ENCODE measurements at regions not wholly inside any gene's neighbourhood (a gene's known extent, or its start where the extent isn't known, plus 50 kb on each side); places are given as distances from the start of the nearest gene placed in this dataset.

DNA sequence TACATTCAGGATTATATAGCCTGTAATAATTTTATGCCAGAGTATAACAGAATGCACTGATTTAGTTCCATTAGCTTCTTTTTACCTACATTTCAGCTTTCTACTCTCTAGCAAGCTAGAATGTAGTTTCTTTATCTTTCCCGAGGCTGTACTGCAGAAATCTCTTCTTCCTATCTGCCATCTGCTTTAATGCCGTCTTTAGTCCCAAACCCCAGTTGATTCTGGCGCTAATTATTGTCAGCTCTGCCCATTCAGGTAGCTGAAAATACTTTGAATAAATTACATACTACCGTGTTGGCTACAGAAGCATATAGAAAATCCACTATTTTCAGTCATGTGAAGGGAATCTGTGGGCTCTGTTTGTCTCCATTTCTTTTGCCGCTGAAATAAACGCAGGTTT lies 706.7 kb downstream of the NTRK3 start:
- no peak for TF ChIP-seq REST (IDR thresholded peaks at IDR 0.05; ENCODE audit: unreplicated experiment)
- no peak for TF ChIP-seq ZNF331 (CRISPR knock-in tag; IDR thresholded peaks at IDR 0.05; ENCODE audit: low read depth)
- TF ChIP-seq POLR2AphosphoS5 (IDR thresholded peaks at IDR 0.05; ENCODE audit: low read depth): no peak
- no peak for TF ChIP-seq NANOG (IDR thresholded peaks at IDR 0.05; ENCODE audit: borderline replicate concordance)
- TF ChIP-seq, protein P1, sequence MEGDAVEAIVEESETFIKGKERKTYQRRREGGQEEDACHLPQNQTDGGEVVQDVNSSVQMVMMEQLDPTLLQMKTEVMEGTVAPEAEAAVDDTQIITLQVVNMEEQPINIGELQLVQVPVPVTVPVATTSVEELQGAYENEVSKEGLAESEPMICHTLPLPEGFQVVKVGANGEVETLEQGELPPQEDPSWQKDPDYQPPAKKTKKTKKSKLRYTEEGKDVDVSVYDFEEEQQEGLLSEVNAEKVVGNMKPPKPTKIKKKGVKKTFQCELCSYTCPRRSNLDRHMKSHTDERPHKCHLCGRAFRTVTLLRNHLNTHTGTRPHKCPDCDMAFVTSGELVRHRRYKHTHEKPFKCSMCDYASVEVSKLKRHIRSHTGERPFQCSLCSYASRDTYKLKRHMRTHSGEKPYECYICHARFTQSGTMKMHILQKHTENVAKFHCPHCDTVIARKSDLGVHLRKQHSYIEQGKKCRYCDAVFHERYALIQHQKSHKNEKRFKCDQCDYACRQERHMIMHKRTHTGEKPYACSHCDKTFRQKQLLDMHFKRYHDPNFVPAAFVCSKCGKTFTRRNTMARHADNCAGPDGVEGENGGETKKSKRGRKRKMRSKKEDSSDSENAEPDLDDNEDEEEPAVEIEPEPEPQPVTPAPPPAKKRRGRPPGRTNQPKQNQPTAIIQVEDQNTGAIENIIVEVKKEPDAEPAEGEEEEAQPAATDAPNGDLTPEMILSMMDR (conservative IDR thresholded peaks at IDR 0.05; ENCODE audit: low read depth in 2 of 2): no peak
- TF ChIP-seq EZH2 (IDR thresholded peaks at IDR 0.05; ENCODE audit: low read depth, unreplicated experiment): no peak
- TF ChIP-seq ZNF114 (CRISPR knock-in tag; IDR thresholded peaks at IDR 0.05): no peak
- no peak for TF ChIP-seq EZH2phosphoT487 (IDR thresholded peaks at IDR 0.05; ENCODE audit: unreplicated experiment)
- TF ChIP-seq CREB1 (CRISPR knock-in tag; IDR thresholded peaks at IDR 0.05; ENCODE audit: low read depth): no peak
